NCI-H146 treated with DMSO at 0.1 percent for 48 hours (cell line): ENCODE measurements at regions not wholly inside any gene's neighbourhood (a gene's known extent, or its start where the extent isn't known, plus 50 kb on each side); places are given as distances from the start of the nearest gene placed in this dataset.

Experiments used
- DNase-seq: peaks from one replicate; lab custom pipeline; 2025; ENCODE audit not compliant: unreplicated experiment; lab: John Stamatoyannopoulos, UW

GRCh38 chr1:226489718-226490425 lies 58.7 kb upstream of the STUM start:
- no peak for DNase-seq

- no peak for DNase-seq
Observed at GRCh38 chr1:226490426-226490809, 58.1 kb upstream of the STUM start.

DNA sequence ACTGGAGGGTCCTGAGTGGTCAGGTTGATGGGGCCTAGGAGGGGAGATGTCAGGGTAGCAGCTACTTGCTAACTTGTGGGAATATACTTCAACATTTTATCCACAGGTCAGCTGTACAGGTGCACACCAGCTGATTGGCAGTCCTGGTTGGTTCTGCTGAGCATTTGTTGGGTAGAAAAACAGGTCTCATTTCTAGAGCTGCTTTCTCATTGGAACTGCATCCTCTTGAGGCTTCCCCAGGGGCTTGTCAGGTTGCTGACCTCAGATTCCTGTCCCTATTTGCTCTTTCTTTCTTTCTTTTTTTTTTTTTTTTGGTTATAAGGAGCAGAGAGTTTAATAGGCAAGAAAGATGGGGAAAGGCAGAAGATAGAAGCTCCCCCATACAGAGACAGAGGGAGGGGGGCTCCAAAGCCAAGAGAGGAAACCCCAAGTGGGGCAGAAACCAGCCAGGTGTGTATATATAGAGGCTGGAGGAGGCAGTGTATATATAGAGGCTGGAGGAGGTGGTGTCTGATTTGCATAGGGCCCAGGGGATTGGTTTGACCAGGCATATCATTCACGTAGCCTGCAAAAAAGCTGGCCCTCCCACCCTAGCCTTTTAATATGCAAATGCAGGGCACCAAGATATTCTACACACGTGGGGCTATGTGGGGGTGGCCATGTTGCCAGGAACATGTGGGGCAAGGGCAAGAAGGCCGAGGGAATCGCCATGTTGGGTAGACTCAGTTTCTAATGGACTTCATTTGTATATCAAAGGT lies 57.3 kb upstream of the STUM start:
- no peak for DNase-seq

GRCh38 chr1:226492426-226493137 lies 56.0 kb upstream of the STUM start:
- DNase-seq, result no peak

DNA sequence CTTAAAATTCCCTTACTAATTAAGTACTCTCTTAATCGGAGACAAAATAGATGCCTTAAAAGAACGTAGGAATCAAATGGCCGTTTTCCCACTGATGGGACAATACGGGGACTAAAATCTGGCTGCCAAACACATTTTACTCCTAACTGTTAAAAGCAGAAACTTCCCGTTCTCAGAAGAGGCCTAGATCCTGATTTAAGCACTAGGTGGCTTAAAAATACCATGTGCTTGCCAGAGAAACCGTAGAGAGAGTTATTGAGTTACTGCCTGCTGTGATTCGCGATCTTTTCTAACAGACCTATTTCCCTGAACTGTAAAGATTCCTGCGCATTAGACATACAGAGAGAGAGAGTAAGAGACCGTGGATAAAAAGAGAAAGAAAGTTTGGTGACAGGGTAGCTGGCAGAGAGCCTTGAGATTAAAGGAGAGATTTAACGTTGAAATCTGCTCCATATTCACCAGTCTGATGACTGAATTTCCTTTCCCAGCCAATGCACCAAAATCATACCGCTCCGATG lies 54.4 kb upstream of the STUM start:
- no peak for DNase-seq

DNA sequence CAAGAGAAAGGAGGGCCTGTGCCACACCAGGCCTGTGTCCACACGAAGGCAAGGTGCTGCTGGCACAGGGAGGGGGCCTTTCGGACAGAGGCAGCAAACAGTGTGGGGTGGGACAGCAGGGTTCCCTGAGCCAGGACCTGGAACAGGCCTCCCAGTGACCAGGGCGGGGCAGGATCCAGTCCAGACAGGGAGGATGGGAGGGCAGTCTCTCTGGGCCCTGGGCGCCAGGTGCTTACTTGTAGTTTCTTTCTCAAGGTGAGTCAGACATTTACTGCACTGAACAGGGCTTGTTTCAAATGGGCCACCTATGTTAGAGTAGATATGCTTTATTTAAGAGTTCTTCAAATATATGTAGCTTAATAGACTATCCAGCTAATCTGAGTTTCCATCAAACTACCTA lies 52.8 kb upstream of the STUM start:
- DNase-seq, result no peak

GRCh38 chr1:226496453-226497015 lies 52.0 kb upstream of the STUM start:
- no peak for DNase-seq

DNA sequence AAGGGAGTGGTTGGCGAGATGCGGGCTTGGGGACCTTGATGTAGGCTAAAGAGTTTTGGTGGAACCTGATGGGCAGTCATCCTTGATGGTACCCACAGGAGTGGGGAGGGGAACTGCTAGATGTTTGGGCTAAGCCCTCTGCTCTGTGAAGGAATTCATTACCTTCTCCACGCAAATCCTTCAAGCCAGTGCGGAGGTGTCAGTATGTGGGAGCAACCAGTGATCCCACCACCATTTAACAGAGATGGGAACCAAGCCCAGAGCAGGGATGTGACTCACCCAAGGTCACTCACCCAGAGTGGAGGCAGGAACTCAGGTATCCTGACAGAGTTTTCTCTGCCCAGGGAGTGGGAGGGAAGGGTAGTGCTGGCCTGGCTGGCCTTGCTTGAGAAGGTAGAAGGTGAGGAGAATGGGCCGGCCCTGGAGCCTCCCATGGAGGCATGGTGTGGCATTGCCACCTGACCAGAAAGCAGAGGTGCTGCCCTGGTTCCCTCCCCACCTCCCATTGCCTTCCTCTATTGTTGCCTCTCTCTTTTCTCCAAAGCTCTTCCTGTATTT lies 51.2 kb upstream of the STUM start:
- DNase-seq, result no peak

DNA sequence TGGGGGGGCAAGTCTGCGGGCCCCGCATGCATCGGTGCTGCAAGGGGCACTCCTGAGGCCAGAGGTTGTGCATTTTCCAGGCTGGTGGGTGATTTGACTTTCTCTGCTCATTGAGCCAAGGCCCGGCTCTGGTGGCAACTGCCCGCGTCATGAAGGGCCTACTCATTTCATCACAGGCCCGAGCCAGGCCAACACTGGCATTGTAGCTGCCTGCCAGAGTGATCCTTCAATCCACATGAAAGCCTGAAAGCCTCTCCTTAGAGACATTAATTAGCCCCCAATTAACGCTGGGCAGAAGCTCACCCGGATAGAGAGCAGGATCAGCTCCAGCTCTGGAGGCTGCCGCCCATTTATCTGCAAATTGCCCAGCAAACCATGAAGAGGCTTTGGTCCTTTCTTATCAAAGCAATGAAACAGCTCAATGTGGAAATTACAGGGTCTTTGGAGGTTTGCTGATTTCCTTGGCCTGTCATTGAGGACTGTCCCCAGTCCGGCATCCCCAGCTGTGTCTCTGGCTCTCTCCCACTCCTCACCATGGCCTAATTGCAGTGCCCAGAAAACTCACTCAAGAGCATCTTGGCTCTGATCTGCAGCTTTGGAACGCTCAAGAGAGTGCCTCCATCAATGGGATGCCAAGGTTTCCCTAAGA lies 50.4 kb upstream of the STUM start:
- DNase-seq, result no peak

GRCh38 chr1:226498640-226499008 lies 49.9 kb upstream of the STUM start:
- DNase-seq, result no peak
